Urinary bladder (tissue), 4 donors: ENCODE measurements at regions not wholly inside any gene's neighbourhood (a gene's known extent, or its start where the extent isn't known, plus 50 kb on each side); places are given as distances from the start of the nearest gene placed in this dataset. TPM values are rescaled to one million over a fixed set of nuclear protein-coding genes. Genes with fewer than 3 reads are reported as not detected.

Source experiments
- DNase-seq: peaks from one replicate; pipeline ENCODE4 v3.0.0-alpha.2; 2015; ENCODE audit errors: extremely low spot score
- H3K27ac ChIP-seq: one replicate; pipeline ENCODE4 v1.5.1; 2013; ENCODE audit warnings: low read depth, mild to moderate bottlenecking, moderate library complexity
- H3K36me3 ChIP-seq: one replicate; pipeline ENCODE4 v1.6.1; 2013; ENCODE audit warnings: mild to moderate bottlenecking, moderate library complexity; ENCODE audit not compliant: insufficient read depth
- H3K4me1 ChIP-seq: one replicate; pipeline ENCODE4 v1.6.1; 2013; ENCODE audit warnings: mild to moderate bottlenecking, moderate library complexity; ENCODE audit not compliant: insufficient read depth
- H3K4me3 ChIP-seq: one replicate; pipeline ENCODE4 v1.5.1; 2013; ENCODE audit warnings: low read depth, low read length
- WGBS: extraction: QIAGEN DNeasy Blood & Tissue Kit; methylation state at CpG from one replicate; pipeline ENCODE4 v1.1.7; 2013; 5-methylcytosine and 5-hydroxymethylcytosine counted together
- small RNA-seq: library from RNA; depleted of rRNA; stranded (forward); fragments of <200 nt; gene quantifications from one replicate; pipeline ENCODE3, GENCODE V24; 2014
- donor health status: healthy with polysubstance abuse.
- donor health status: healthy.

- WGBS, result 69% methylated on average over 6 of the region's 6 CpGs
- Histone ChIP-seq H3K4me3 (no peak overlapping the region), H3K4me1 (no peaks in the 10 kb centered on the region), H3K27ac (no peak overlapping the region), H3K36me3 (no peaks in the 10 kb centered on the region)
- no peak for DNase-seq
Measured at GRCh38 chr2:16005816-16006536, 65.6 kb downstream of the MYCN start.

GRCh38 chr2:16005389-16005788, 65.0 kb downstream of the MYCN start:
- Histone ChIP-seq H3K4me3 (no peak overlapping the region), H3K27ac (no peak overlapping the region), H3K4me1 (no peaks in the 10 kb centered on the region), H3K36me3 (no peaks in the 10 kb centered on the region)
- DNase-seq, result no peak
- WGBS, result 98% methylated on average over 2 of the region's 2 CpGs

- no peak overlapping the region for H3K27ac ChIP-seq
Measured at GRCh38 chr2:16003809-16004208, 63.5 kb downstream of the MYCN start.

GRCh38 chr2:16003152-16003551, 62.8 kb downstream of the MYCN start:
- H3K4me1 ChIP-seq, result no peaks in the 10 kb centered on the region
- H3K27ac ChIP-seq, result no peak overlapping the region
- no peaks in the 10 kb centered on the region for H3K36me3 ChIP-seq
- no peak for DNase-seq
- H3K4me3 ChIP-seq, result no peak overlapping the region
- WGBS, result 87% methylated on average over 12 of the region's 12 CpGs

More at GRCh38 chr2:16003809-16004208, 63.5 kb downstream of the MYCN start:
- Histone ChIP-seq H3K4me1 (no peaks in the 10 kb centered on the region), H3K4me3 (no peak overlapping the region), H3K36me3 (no peaks in the 10 kb centered on the region)
- WGBS, result 90% methylated on average over 4 of the region's 4 CpGs
- DNase-seq, result no peak

GRCh38 chr2:16002575-16002974, 62.2 kb downstream of the MYCN start:
- Histone ChIP-seq H3K27ac (no peak overlapping the region), H3K4me3 (no peak overlapping the region), H3K4me1 (no peaks in the 10 kb centered on the region), H3K36me3 (no peaks in the 10 kb centered on the region)
- 84% methylated on average over 4 of the region's 4 CpGs for WGBS
- DNase-seq, result no peak

GRCh38 chr2:16002144-16002543, 61.8 kb downstream of the MYCN start:
- Histone ChIP-seq H3K4me1 (no peaks in the 10 kb centered on the region), H3K27ac (no peak overlapping the region), H3K36me3 (no peaks in the 10 kb centered on the region), H3K4me3 (no peak overlapping the region)
- 92% methylated on average over 3 of the region's 3 CpGs for WGBS
- no peak for DNase-seq

GRCh38 chr2:16000642-16001041, 60.3 kb downstream of the MYCN start:
- H3K4me3 ChIP-seq, result no peak overlapping the region
- H3K36me3 ChIP-seq, result no peaks in the 10 kb centered on the region
- no peaks in the 10 kb centered on the region for H3K4me1 ChIP-seq
- H3K27ac ChIP-seq, result no peak overlapping the region
- 78% methylated on average over 6 of the region's 6 CpGs for WGBS
- no peak for DNase-seq

GRCh38 chr2:15999596-16000469, 59.5 kb downstream of the MYCN start:
- no peaks in the 10 kb centered on the region for H3K36me3 ChIP-seq
- no peak for DNase-seq
- 81% methylated on average over 11 of the region's 11 CpGs for WGBS
- H3K27ac ChIP-seq, result no peak overlapping the region
- H3K4me1 ChIP-seq, result no peaks in the 10 kb centered on the region
- no peak overlapping the region for H3K4me3 ChIP-seq

GRCh38 chr2:15997728-15998280, 57.5 kb downstream of the MYCN start:
- no peak overlapping the region for H3K4me3 ChIP-seq
- no peak for DNase-seq
- no peaks in the 10 kb centered on the region for H3K36me3 ChIP-seq
- H3K4me1 ChIP-seq, result no peaks in the 10 kb centered on the region
- no peak overlapping the region for H3K27ac ChIP-seq
- 91% methylated on average over 2 of the region's 2 CpGs for WGBS

- DNase-seq, result no peak
- no peak overlapping the region for H3K27ac ChIP-seq
- no peak overlapping the region for H3K4me3 ChIP-seq
- 63% methylated on average over 10 of the region's 10 CpGs for WGBS
- H3K4me1 ChIP-seq, result no peaks in the 10 kb centered on the region
- no peaks in the 10 kb centered on the region for H3K36me3 ChIP-seq
Measured at GRCh38 chr2:15996536-15997423, 56.4 kb downstream of the MYCN start.

Small RNA genes in the stretch of these regions (small RNA-seq; reads per million reads assigned to genes)
- gene AC174048.1 (not detected), gene RF00561 (not detected)
